Activated naive CD8-positive, alpha-beta T cell treated with anti-CD3 and anti-CD28 coated beads, Interleukin-2, amount 50 U/mL, for 24 hours (primary cell): ENCODE measurements at regions not wholly inside any gene's neighbourhood (a gene's known extent, or its start where the extent isn't known, plus 50 kb on each side); places are given as distances from the start of the nearest gene placed in this dataset.

ENCODE experiments used
- ATAC-seq: fragments of 150-1000 bp; cut with Tn5 transposase; one replicate; pipeline ENCODE4 v1.10.0; 2021
- DNase-seq: peaks from one replicate; pipeline ENCODE4 v3.0.0; 2021
- H3K27ac Mint-ChIP-seq: one replicate; pipeline ENCODE4 v1.8.0; 2021; ENCODE audit warnings: mild to moderate bottlenecking, mixed read lengths
- H3K27me3 Mint-ChIP-seq: one replicate; pipeline ENCODE4 v1.8.0; 2021; ENCODE audit warnings: mixed read lengths
- H3K36me3 Mint-ChIP-seq: one replicate; pipeline ENCODE4 v1.8.0; 2021; ENCODE audit warnings: low read depth, mixed read lengths
- H3K4me1 Mint-ChIP-seq: one replicate; pipeline ENCODE4 v1.8.0; 2021; ENCODE audit warnings: mixed read lengths
- H3K4me3 Mint-ChIP-seq: one replicate; pipeline ENCODE4 v1.8.0; 2021; ENCODE audit warnings: mild to moderate bottlenecking, moderate library complexity, mixed read lengths
- H3K9me3 Mint-ChIP-seq: one replicate; pipeline ENCODE4 v1.8.0; 2021; ENCODE audit warnings: mixed read lengths

DNA sequence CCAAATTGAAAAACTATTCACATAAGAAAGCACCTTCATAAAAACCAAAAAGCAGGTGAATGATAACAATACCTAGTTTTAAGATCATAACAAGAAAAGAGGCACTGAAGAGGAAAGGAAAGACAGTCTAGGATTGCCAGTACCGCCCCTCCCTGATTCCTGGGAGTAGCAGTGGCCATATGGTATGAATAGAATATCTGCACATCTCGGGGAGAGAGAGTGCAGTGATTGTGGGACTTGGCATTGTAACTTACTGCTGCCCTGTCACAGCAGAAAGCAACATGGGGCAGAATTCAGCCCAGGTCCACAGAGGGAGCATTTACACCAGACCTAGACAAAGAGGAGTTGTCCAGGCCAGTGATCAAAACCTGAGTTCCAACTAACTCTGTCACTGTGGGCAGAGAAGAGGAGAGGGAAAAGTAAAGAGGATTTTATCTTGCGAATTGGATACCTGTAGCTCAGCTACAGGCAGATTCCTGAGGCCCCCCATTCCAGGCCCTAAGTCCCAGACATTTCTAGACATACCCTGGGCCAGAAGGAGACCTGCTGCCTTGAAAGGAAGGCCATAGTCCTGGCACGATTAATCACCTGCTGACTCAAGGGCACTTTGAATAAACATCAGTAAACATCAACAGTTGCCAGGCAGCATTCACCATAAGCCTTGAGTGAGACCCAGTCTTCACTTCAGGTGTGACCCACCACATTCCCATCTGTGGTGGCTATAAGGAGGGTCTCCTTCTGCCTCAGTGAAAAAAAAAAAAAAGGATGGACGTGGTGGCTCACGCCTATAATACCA is 397.5 kb downstream of the TGFB2 start:
- Mint-ChIP-seq H3K9me3 (peaks cover 17% of the 10 kb centered on the region), H3K4me3 (no peak overlapping the region), H3K27ac (no peak overlapping the region), H3K4me1 (no peaks in the 10 kb centered on the region), H3K36me3 (no peaks in the 10 kb centered on the region), H3K27me3 (peaks cover 3% of the 10 kb centered on the region)
- no peak for ATAC-seq
- no peak for DNase-seq

DNA sequence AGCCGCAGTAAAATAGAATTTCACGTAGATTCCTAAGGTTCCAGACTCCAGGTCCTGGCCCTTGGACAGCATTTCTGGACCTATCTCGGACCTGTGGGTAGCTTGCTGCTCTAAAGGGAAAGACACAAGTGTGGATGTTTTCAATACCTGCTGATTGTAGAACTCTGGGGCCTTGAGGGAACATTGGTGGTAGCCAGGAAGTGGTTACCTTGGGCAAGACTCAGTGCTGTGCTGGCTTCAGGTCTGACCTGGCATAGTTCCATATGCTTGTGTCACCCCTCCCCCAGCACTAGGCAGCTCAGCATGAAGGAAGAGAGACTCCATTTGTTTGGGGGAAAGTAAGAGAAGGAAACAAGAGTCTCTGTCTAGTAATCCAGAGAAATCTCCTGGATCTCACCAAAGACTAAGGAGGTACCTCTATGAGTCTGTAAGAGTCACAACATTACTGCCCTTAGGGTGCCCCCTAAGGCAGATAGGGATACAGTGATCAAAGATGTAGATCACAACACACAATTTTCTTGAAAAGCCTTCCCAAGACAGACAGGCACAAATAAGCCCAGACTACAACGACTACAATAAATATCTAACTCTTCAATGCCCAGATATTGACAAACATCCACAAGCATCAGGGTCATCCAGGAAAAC is 398.8 kb downstream of the TGFB2 start:
- DNase-seq, result no peak
- Mint-ChIP-seq H3K27ac (no peak overlapping the region), H3K36me3 (no peaks in the 10 kb centered on the region), H3K4me1 (no peaks in the 10 kb centered on the region), H3K27me3 (peaks cover 3% of the 10 kb centered on the region), H3K9me3 (peaks cover 17% of the 10 kb centered on the region), H3K4me3 (no peak overlapping the region)
- no peak for ATAC-seq

DNA sequence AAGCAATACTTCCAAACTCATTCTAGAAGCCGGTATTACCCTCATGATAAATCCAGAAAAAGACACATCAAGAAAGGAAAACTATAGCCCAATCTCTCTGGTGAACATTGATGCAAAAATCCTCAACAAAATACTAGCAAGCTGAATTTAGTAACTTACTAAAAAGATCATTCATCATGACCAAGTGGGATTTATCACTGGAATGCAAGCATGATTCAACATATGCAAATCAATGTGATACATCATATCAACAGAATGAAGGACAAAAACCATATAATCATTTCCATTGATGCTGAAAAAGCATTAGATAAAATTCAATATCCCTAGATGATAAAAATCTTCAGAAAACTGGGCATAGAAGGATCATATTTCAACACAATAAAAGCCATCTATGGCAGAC is 402.9 kb downstream of the TGFB2 start:
- DNase-seq (no peak), ATAC-seq (no peak)
- H3K4me1 Mint-ChIP-seq, result no peaks in the 10 kb centered on the region
- H3K36me3 Mint-ChIP-seq, result no peaks in the 10 kb centered on the region
- no peak overlapping the region for H3K4me3 Mint-ChIP-seq
- peaks cover 13% of the 10 kb centered on the region for H3K9me3 Mint-ChIP-seq
- H3K27me3 Mint-ChIP-seq, result no peaks in the 10 kb centered on the region
- H3K27ac Mint-ChIP-seq, result no peak overlapping the region

DNA sequence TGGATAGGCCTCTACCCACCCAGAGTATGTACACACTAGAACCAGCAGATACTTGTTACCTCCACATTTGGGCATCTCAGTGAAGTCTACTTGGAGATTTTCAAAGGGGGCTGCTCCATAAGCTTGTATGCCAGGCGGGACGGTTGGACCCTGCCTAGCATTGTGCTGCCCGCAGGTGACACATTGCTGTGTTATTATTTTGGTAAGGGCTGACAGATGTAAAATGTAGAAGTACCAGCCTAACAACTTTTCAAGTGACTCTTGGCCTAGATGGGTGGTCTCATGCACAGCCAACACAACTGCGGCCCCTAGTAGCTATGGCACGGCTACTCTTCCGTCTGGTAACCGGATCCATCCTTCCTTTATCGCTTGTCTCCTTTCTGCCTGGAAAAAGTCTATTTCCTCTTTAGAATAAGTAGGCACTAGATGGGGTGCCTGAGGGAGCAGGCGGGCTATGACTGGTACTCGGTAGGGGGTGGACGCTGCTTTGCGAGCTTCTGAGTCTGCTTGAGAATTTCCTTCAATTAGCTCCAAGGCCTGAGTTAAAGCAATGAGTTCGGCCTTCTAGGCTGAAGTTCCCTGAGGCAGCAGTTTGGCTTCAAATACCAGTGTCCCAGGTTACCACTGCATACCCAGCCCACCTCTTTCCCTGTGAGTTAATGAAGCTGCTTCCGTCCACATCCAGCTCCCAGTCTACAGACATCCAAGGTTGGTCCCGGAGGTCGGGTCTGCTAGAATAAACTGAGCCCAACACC is 405.3 kb downstream of the TGFB2 start:
- DNase-seq, result no peak
- no peak overlapping the region for H3K27ac Mint-ChIP-seq
- H3K36me3 Mint-ChIP-seq, result no peaks in the 10 kb centered on the region
- H3K4me3 Mint-ChIP-seq, result no peak overlapping the region
- H3K9me3 Mint-ChIP-seq, result peaks cover 5% of the 10 kb centered on the region
- no peaks in the 10 kb centered on the region for H3K27me3 Mint-ChIP-seq
- no peak for ATAC-seq
- H3K4me1 Mint-ChIP-seq, result no peaks in the 10 kb centered on the region

DNA sequence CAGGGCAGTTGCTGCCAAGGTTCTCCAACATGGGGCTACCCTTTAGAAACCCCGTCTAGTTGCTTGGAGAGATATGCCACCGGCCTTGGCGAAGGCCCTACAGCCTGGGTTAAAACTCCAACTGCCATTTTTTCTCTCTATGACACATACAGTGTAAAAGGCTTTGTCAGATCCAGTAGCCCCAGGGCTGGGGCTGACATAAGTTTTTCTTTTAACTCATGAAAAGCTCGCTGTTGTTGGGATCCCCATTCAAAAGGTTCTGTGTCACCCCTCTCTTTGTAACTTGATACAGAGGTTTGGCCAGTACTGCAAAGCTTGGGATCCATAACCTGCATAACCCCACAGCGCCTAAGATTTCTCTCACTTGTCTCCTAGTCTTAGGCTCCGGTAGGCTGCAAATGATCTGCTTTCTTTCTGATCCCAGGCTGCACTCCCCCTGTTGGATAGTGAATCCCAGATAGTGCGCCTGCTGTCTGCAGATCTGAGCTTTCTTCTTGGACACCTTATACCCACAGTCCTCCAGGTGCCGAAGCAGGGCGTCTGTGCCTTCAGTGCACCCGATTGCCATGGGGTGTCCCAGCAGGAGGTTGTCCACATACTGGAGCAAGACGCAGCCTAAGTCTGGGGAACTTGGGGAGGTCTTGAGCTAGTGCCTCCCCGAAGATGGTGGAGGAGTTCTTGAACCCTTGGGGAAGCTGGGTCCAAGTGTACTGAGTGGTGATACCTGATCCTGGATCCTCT is 406.2 kb downstream of the TGFB2 start:
- peaks cover 5% of the 10 kb centered on the region for H3K9me3 Mint-ChIP-seq
- no peak for DNase-seq
- no peak overlapping the region for H3K4me3 Mint-ChIP-seq
- no peak for ATAC-seq
- no peaks in the 10 kb centered on the region for H3K36me3 Mint-ChIP-seq
- no peak overlapping the region for H3K27ac Mint-ChIP-seq
- H3K27me3 Mint-ChIP-seq, result no peaks in the 10 kb centered on the region
- H3K4me1 Mint-ChIP-seq, result no peaks in the 10 kb centered on the region

DNA sequence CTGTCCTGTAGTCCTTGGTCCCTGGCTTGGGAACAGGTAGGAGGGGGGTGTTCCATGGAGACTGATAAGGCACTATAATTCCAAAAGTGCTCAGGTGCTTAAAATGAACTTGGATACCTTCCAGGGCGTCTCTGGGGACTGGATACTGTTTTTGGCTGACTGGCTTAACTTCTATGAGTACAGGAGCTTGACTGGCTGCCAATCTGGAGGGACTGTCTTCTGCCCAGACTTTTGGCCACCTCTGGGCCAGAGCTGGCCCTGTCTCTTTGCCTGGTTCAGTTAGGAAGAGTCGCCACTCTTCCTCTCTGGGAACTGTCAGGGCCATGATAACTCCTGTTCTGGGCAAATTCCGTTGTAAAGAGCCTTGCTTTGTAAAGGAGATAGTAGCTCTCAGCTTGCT is 407.0 kb downstream of the TGFB2 start:
- no peak overlapping the region for H3K4me3 Mint-ChIP-seq
- ATAC-seq (no peak), DNase-seq (no peak)
- H3K27ac Mint-ChIP-seq, result no peak overlapping the region
- H3K9me3 Mint-ChIP-seq, result peaks cover under 1% of the 10 kb centered on the region
- no peaks in the 10 kb centered on the region for H3K36me3 Mint-ChIP-seq
- H3K27me3 Mint-ChIP-seq, result no peaks in the 10 kb centered on the region
- no peaks in the 10 kb centered on the region for H3K4me1 Mint-ChIP-seq

DNA sequence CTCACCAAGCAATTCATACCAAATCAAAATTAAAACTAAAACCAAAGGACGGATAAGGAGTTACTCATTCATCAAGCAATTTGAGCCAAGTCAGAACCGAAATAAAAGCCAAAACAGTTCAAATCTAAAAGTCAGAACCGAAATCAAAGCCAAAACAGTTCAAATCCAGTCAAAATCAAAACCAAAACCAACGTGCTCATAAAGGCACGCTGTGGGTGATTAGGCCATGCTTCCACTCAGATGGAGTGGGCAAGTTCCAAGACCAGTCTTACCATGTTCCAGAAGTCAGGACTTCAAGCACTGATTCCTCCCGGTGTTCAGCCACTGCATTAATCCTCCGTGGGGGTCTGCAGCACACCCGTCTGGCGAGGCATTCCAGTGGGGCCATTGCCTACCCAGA is 409.3 kb downstream of the TGFB2 start:
- no peak for ATAC-seq
- Mint-ChIP-seq H3K9me3 (no peaks in the 10 kb centered on the region), H3K4me3 (no peak overlapping the region), H3K27me3 (no peaks in the 10 kb centered on the region), H3K36me3 (no peaks in the 10 kb centered on the region), H3K27ac (no peak overlapping the region), H3K4me1 (no peaks in the 10 kb centered on the region)
- DNase-seq, result no peak

DNA sequence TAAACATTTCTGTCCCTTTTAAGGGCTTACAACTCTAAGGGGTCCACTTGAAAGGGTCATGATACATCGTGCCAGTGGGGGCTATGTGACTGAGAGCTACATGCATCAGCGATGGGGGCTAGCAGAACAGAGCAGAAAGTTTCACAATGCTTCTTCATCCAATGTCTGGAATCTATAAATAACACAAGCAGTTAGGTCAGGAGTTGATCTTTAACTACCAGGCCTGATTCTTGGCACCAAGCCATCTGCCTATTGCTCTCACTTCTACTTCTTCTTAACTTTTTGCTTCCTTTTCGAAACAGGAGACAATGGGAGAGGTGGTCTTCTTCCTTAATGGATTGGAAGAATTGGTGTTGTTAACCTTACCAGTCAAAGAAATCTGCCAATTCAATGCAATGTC is 410.0 kb downstream of the TGFB2 start:
- Mint-ChIP-seq H3K4me1 (no peaks in the 10 kb centered on the region), H3K9me3 (no peaks in the 10 kb centered on the region), H3K36me3 (no peaks in the 10 kb centered on the region), H3K27ac (no peak overlapping the region), H3K27me3 (no peaks in the 10 kb centered on the region), H3K4me3 (no peak overlapping the region)
- no peak for ATAC-seq
- DNase-seq, result no peak

DNA sequence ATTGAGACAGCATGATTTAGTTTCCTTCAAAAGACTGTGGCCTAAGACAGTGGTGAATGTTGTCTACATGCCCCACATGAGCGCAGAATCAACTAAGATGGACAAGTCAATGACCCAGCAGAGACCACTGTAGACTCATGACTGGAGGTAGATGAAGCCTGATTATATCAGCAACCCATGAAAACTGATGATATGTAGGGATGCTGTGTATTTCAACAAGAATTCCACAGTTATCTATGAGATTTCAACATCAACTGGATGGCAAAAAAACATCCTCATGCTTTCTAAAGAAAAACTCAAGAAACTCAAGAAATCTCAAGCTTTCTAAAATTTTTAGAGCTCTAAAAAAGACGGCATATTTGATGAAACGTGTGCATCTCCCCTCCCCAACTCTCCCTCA is 413.9 kb upstream of the LYPLAL1 start:
- H3K4me3 Mint-ChIP-seq, result no peak overlapping the region

DNA sequence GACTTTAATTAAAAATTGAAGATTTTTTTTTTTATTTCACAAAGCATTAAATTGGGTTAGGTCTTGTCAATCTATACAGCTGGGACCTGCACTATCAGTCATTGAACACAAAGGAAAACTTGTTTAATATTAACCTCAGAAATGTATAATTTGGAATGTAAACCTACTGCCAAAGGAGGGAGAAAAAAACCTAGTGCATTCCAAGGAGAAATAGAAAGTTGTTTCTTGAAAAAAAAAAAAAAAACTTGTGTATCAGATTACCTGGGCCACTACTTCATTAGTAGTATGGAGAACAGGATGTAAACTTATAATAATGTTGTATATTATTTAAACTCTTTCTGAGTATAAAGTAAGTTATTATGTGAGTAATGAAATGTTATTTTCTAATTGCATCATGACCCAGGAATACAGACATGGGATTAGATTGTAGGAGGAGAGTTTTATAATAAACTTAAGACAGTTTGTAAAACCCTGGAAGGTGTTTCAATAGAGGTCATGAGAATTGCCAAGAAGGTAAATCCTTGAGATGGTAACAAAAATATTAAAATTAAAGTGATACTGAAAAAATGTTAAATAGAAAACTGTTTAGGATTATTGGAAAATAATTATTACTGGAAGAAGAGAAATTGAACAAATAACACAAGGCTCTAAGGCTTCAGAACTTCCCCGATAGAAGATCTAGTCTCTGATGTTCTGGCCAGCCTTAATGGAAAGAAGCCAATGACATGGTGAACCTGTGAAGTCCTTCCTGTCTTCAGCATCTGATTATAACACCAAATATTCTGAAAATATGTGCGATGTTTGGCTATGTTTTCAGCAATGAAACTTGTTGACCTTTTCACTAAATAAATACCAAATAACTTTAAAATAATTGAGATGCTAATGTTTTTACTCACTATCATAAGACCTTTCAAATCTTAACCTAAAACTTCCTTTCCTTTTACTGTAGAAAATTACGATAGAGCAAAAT is 412.8 kb upstream of the LYPLAL1 start:
- no peaks in the 10 kb centered on the region for H3K36me3 Mint-ChIP-seq

More for the DNA sequence above, 413.9 kb upstream of the LYPLAL1 start:
- DNase-seq, result no peak
- Mint-ChIP-seq H3K36me3 (no peaks in the 10 kb centered on the region), H3K9me3 (no peaks in the 10 kb centered on the region), H3K4me1 (no peaks in the 10 kb centered on the region), H3K27ac (no peak overlapping the region), H3K27me3 (peaks cover 2% of the 10 kb centered on the region)
- ATAC-seq, result no peak

DNA sequence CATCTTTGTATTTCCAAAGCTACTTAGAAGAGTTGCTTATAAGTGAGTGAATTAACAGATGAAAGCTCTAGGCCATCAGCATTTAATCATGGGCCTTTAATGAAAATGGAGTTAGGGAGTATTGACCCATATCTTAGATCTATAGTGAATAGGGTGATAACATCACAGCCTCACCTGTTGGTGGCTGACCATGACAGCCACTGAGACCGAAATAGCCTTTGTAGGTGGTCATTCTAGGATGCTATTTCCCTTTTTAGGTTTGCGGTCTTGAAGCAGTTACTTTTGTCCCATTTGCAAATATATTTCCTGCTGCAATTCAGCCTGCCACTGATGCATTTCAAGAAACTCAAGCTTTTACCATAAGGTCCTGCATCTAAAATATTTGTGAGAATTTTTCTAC is 410.1 kb upstream of the LYPLAL1 start:
- Mint-ChIP-seq H3K4me1 (no peaks in the 10 kb centered on the region), H3K27me3 (peaks cover 2% of the 10 kb centered on the region), H3K27ac (no peak overlapping the region), H3K9me3 (peaks cover 4% of the 10 kb centered on the region), H3K4me3 (no peak overlapping the region), H3K36me3 (no peaks in the 10 kb centered on the region)
- ATAC-seq, result no peak
- no peak for DNase-seq

More for the DNA sequence above, 412.8 kb upstream of the LYPLAL1 start:
- no peaks in the 10 kb centered on the region for H3K4me1 Mint-ChIP-seq
- H3K4me3 Mint-ChIP-seq, result no peak overlapping the region
- no peak overlapping the region for H3K27ac Mint-ChIP-seq
- DNase-seq, result no peak
- no peak for ATAC-seq
- no peaks in the 10 kb centered on the region for H3K9me3 Mint-ChIP-seq
- peaks cover 2% of the 10 kb centered on the region for H3K27me3 Mint-ChIP-seq

DNA sequence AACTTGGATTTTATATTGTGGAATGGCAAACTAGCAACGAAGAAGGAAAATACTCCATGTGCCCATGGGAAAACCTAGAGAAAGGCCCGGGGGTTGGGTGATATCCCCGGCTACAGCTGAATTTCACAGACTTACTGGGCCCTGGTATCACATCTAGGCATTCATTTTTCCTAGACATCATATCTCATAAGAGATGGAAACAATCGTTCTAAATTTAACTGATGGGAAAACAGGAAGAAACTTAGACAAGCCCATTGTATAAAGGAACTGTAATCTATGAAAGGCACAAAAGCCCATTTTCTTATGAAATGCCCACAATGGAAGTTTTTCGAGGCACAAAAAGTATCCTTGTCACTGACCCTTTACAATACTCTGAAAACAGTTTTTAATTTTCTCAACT is 407.9 kb upstream of the LYPLAL1 start:
- no peak overlapping the region for H3K27ac Mint-ChIP-seq
- peaks cover 4% of the 10 kb centered on the region for H3K9me3 Mint-ChIP-seq
- no peak for ATAC-seq
- no peaks in the 10 kb centered on the region for H3K4me1 Mint-ChIP-seq
- no peak overlapping the region for H3K4me3 Mint-ChIP-seq
- no peaks in the 10 kb centered on the region for H3K36me3 Mint-ChIP-seq
- H3K27me3 Mint-ChIP-seq, result peaks cover 2% of the 10 kb centered on the region
- DNase-seq, result no peak

DNA sequence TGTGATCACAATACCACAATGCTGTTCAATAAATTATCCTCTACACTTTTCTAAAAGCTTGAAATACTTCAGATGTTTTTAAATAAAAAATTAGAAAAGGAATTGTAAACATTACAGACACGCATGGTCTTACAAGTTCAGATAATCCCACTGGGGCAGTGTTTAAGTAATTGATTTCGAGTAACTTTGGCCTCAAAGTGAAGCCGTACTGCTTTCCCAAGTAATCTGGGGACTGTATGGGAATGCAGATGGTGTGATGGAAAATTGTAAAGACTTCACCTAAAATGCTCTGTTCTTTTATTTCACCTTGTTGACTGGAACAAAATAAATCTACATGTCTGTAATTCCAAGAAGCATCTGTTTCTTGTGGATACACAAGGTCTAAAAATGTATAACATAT is 401.7 kb upstream of the LYPLAL1 start:
- no peaks in the 10 kb centered on the region for H3K36me3 Mint-ChIP-seq
- H3K9me3 Mint-ChIP-seq, result peaks cover 4% of the 10 kb centered on the region
- ATAC-seq (no peak), DNase-seq (no peak)
- no peaks in the 10 kb centered on the region for H3K4me1 Mint-ChIP-seq
- H3K4me3 Mint-ChIP-seq, result no peak overlapping the region
- H3K27me3 Mint-ChIP-seq, result no peaks in the 10 kb centered on the region
- no peak overlapping the region for H3K27ac Mint-ChIP-seq

DNA sequence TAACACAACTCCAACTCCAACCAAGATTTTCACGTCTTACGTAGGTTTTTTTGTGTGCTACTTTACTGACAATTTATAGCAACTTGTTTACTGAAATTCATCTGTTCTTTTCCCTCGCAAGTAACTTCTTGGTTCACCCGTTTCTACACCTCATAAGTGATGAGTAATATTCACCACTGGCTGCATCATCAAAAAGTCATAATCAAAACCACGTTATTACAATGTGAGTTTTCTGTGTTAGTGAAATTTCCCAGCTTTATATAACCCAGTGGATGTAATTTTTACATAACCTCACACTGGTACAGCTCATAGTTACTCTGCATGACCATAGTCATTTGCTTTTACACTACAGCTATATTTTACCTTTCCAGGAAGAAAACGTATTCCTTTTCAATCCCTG is 401.1 kb upstream of the LYPLAL1 start:
- Mint-ChIP-seq H3K27me3 (no peaks in the 10 kb centered on the region), H3K27ac (no peak overlapping the region), H3K4me1 (no peaks in the 10 kb centered on the region), H3K4me3 (no peak overlapping the region), H3K36me3 (no peaks in the 10 kb centered on the region), H3K9me3 (peaks cover 4% of the 10 kb centered on the region)
- DNase-seq (no peak), ATAC-seq (no peak)
